MCF 10A (cell line): ENCODE measurements at regions not wholly inside any gene's neighbourhood (a gene's known extent, or its start where the extent isn't known, plus 50 kb on each side); places are given as distances from the start of the nearest gene placed in this dataset.
A peak's percentile ranks its signal among the peaks of the same experiment; 100 is the strongest.

Experiments used
- BruUV-seq: library from RNA; stranded (reverse); fragments of 400-500 nt; replicated peaks from 2 replicates; lab custom pipeline; 2021; lab: Mats Ljungman, UMichigan
- CTCF ChIA-PET: fragments of 300-600 bp; sonication (Branson Sonifier 250); formaldehyde crosslinking; extraction: SDS; loops from one replicate; lab custom pipeline; 2021; ENCODE audit warnings: antibody characterized with exemption, inconsistent platforms; lab: Yijun Ruan, JAX
- POLR2A ChIA-PET: fragments of 300-600, 350-650 bp; sonication (Branson Sonifier 250); formaldehyde crosslinking; extraction: SDS; loops from one replicate; lab custom pipeline; 2020; ENCODE audit warnings: antibody characterized with exemption, inconsistent platforms; lab: Yijun Ruan, JAX
- DNase-seq: peaks from one replicate; pipeline ENCODE4 v3.0.0-alpha.2; 2018; ENCODE audit not compliant: unreplicated experiment
- H3K27ac Mint-ChIP-seq: one replicate; pipeline ENCODE4 v1.8.0; 2022; ENCODE audit warnings: mild to moderate bottlenecking, low read depth, mixed read lengths; ENCODE audit not compliant: unreplicated experiment
- H3K27me3 Mint-ChIP-seq: one replicate; pipeline ENCODE4 v1.8.0; 2022; ENCODE audit warnings: mixed read lengths; ENCODE audit not compliant: insufficient read depth, unreplicated experiment
- H3K36me3 Mint-ChIP-seq: one replicate; pipeline ENCODE4 v1.8.0; 2022; ENCODE audit warnings: mild to moderate bottlenecking, moderate library complexity, mixed read lengths; ENCODE audit not compliant: insufficient read depth, unreplicated experiment
- H3K4me1 Mint-ChIP-seq: one replicate; pipeline ENCODE4 v1.8.0; 2022; ENCODE audit warnings: mixed read lengths; ENCODE audit not compliant: insufficient read depth, unreplicated experiment
- H3K4me3 Mint-ChIP-seq: one replicate; pipeline ENCODE4 v1.8.0; 2022; ENCODE audit warnings: mild to moderate bottlenecking, moderate library complexity, mixed read lengths; ENCODE audit not compliant: unreplicated experiment
- H3K9me3 Mint-ChIP-seq: one replicate; pipeline ENCODE4 v1.8.0; 2022; ENCODE audit warnings: mixed read lengths; ENCODE audit not compliant: unreplicated experiment
- CTCF ChIP-seq: fragments of 200-600 bp; IDR thresholded peaks from one replicate; pipeline ENCODE4 v1.8.0; 2022; ENCODE audit warnings: antibody characterized with exemption, mild to moderate bottlenecking; ENCODE audit not compliant: unreplicated experiment
- intact Hi-C: fragments of 100-400 bp; cut with micrococcal nuclease; formaldehyde crosslinking; loops from 2 replicates; pipeline ENCODE4 v1.14.1; 2022

- H3K4me1 Mint-ChIP-seq: peaks cover 31% of the 10 kb centered on the region
- POLR2A ChIA-PET: interaction anchor here (0.6 kb wide), 1 partner anchor 437 kb away, joined by 3 read pairs; no protein-coding TSS in a partner anchor
- no peaks in the 10 kb centered on the region for H3K9me3 Mint-ChIP-seq
- intact Hi-C loops: no loop called here
- BruUV-seq: no TSS peak
- no peaks in the 10 kb centered on the region for H3K27me3 Mint-ChIP-seq
- no peak for TF ChIP-seq CTCF
- H3K27ac Mint-ChIP-seq: no peak overlapping the region
- CTCF ChIA-PET: no interaction called here
- no peaks in the 10 kb centered on the region for H3K36me3 Mint-ChIP-seq
- H3K4me3 Mint-ChIP-seq: no peak overlapping the region
- DNase-seq: no peak
Measured at GRCh38 chr9:118336943-118337330, 632.7 kb downstream of the TLR4 start.

GRCh38 chr9:118360036-118360435 lies 655.8 kb downstream of the TLR4 start:
- BruUV-seq: no TSS peak
- H3K4me1 Mint-ChIP-seq: peaks cover 12% of the 10 kb centered on the region
- no peak overlapping the region for H3K4me3 Mint-ChIP-seq
- H3K27me3 Mint-ChIP-seq: no peaks in the 10 kb centered on the region
- intact Hi-C loops: no loop called here
- POLR2A ChIA-PET: no interaction called here
- CTCF ChIA-PET: interaction anchor here (0.6 kb wide), 1 partner anchor 1525 kb away, joined by 3 read pairs; no protein-coding TSS in a partner anchor
- H3K27ac Mint-ChIP-seq: no peak overlapping the region
- TF ChIP-seq CTCF: no peak
- H3K36me3 Mint-ChIP-seq: no peaks in the 10 kb centered on the region
- no peaks in the 10 kb centered on the region for H3K9me3 Mint-ChIP-seq
- DNase-seq: no peak

- H3K9me3 Mint-ChIP-seq: no peaks in the 10 kb centered on the region
- peaks cover 12% of the 10 kb centered on the region for H3K4me1 Mint-ChIP-seq
- no peak overlapping the region for H3K4me3 Mint-ChIP-seq
- H3K36me3 Mint-ChIP-seq: no peaks in the 10 kb centered on the region
- H3K27ac Mint-ChIP-seq: no peak overlapping the region
- TF ChIP-seq CTCF: no peak
- H3K27me3 Mint-ChIP-seq: no peaks in the 10 kb centered on the region
- CTCF ChIA-PET: no interaction called here
- POLR2A ChIA-PET: interaction anchor here (0.6 to 1.6 kb wide), 4 partner anchors 9 to 164 kb away, joined by 3 to 6 read pairs (median 3); no protein-coding TSS in a partner anchor
- BruUV-seq: no TSS peak
- peak; percentile 57 for DNase-seq
- intact Hi-C loops: no loop called here
Measured at GRCh38 chr9:118362123-118362522, 657.9 kb downstream of the TLR4 start.

- Mint-ChIP-seq H3K27me3 (no peaks in the 10 kb centered on the region), H3K9me3 (no peaks in the 10 kb centered on the region), H3K36me3 (no peaks in the 10 kb centered on the region), H3K27ac (no peak overlapping the region), H3K4me3 (no peak overlapping the region), H3K4me1 (peaks cover 12% of the 10 kb centered on the region)
- DNase-seq: no peak
- intact Hi-C loops: no loop called here
- ChIA-PET CTCF (no interaction called here), POLR2A (interaction anchor here (0.6 to 1.6 kb wide), 3 partner anchors 31 to 165 kb away, joined by 3 to 6 read pairs (median 3); no protein-coding TSS in a partner anchor)
- TF ChIP-seq CTCF: no peak
- BruUV-seq: no TSS peak
Measured at GRCh38 chr9:118362596-118362995, 658.4 kb downstream of the TLR4 start.
